Esophagus squamous epithelium (tissue), 4 donors: ENCODE measurements at regions not wholly inside any gene's neighbourhood (a gene's known extent, or its start where the extent isn't known, plus 50 kb on each side); places are given as distances from the start of the nearest gene placed in this dataset.

Experiments used
- POLR2A ChIP-seq, 4 donors: fragments of 450-650 bp; IDR thresholded peaks; one replicate each; pipeline ENCODE4 v1.6.1; 2017; ENCODE audit warnings: antibody characterized with exemption in 4 of 4, mild to moderate bottlenecking in 4 of 4, moderate library complexity in 3 of 4
- TF ChIP-seq, protein P1 (sequence below), 6 experiments: fragments of 450-650 bp in 4 of 6; fragments of 200-600 bp in 2 of 6; sonication (generic) in 2 of 6; IDR thresholded peaks; one replicate each; pipeline ENCODE4 v1.5.1; 2016 to 2019; ENCODE audit warnings: antibody characterized with exemption in 6 of 6, mild to moderate bottlenecking in 4 of 6, moderate library complexity in 4 of 6

DNA sequence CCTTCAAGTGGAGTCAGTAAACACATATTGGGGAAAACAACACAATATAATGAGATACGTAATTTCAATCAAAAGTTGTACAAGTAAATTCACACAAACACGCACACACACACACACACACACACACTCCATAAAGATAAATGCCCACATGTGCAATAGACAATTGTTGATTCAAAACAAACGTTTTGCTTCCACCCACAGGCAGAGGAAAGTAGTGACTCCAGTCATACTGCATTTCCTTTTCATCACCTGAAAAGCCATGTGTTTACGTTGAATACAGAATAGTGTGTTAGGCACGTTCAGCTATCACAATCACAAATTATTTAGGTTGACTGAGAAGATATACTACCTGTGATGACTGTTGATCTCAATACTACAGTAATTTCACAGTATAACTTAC lies 443.8 kb upstream of the MANEA start:
- TF ChIP-seq, protein P1, sequence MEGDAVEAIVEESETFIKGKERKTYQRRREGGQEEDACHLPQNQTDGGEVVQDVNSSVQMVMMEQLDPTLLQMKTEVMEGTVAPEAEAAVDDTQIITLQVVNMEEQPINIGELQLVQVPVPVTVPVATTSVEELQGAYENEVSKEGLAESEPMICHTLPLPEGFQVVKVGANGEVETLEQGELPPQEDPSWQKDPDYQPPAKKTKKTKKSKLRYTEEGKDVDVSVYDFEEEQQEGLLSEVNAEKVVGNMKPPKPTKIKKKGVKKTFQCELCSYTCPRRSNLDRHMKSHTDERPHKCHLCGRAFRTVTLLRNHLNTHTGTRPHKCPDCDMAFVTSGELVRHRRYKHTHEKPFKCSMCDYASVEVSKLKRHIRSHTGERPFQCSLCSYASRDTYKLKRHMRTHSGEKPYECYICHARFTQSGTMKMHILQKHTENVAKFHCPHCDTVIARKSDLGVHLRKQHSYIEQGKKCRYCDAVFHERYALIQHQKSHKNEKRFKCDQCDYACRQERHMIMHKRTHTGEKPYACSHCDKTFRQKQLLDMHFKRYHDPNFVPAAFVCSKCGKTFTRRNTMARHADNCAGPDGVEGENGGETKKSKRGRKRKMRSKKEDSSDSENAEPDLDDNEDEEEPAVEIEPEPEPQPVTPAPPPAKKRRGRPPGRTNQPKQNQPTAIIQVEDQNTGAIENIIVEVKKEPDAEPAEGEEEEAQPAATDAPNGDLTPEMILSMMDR (IDR thresholded peaks at IDR 0.05): no peak
- no peak for TF ChIP-seq POLR2A (IDR thresholded peaks at IDR 0.05)
